Neural progenitor cell (in vitro differentiated cells): ENCODE measurements at regions not wholly inside any gene's neighbourhood (a gene's known extent, or its start where the extent isn't known, plus 50 kb on each side); places are given as distances from the start of the nearest gene placed in this dataset.

Experiments
- CTCF ChIP-seq: fragments of 200-600 bp; sonication (generic); IDR thresholded peaks from 2 replicates; pipeline ENCODE4 v1.5.1; 2017; ENCODE audit warnings: antibody characterized with exemption, mild to moderate bottlenecking
- EZH2 ChIP-seq: fragments of 200-600 bp; sonication (generic); IDR thresholded peaks from 2 replicates; pipeline ENCODE4 v1.6.1; 2017; ENCODE audit warnings: antibody characterized with exemption, mild to moderate bottlenecking, moderate library complexity

- TF ChIP-seq CTCF = no peak
- no peak for TF ChIP-seq EZH2
Observed at GRCh38 chr15:38144921-38145320, 107.7 kb upstream of the SPRED1 start.
